ENCODE measurements at regions not wholly inside any gene's neighbourhood (a gene's known extent, or its start where the extent isn't known, plus 50 kb on each side); places are given as distances from the start of the nearest gene placed in this dataset.

DNA sequence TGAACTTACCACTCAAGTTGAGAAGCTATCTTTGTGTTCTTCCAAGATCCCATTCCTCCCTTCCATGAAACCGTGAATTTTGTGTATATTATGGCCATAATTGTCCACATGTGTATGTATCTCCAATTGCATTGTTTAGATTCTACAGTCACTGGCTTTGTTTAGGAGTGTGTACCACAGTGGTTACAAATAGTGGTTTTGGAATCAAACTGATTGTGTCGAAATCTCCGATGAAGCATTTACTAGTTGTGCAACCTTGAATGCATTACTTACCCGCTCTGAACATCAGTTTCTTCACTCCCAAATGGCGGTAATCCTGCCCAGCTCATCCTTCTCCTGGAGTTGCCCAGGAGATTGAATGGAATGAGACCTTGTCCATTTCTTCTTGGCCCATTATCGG lies 145.0 kb upstream of the ZNF32 start:
- peak; percentile 53 for DNase-seq

DNA sequence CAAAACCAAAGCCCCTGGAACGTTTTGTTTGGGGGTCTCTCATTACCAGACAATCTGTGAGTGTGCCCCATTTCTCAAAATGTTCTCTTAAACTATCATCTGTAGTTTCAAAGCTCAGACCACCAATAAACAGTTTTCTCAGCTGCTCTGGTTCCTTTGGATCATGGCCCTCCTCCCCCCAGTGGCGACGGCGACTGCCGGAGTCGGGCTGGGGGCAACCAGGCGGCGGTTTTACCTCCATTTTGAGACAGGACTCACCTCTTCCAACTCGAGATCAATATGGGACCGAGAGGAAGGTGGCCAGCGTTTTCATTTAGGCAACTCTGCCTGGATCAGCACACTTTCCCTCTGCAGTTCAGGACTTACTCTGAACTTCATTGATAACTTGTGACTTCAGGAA lies 141.5 kb upstream of the ZNF32 start:
- no peak for DNase-seq

DNA sequence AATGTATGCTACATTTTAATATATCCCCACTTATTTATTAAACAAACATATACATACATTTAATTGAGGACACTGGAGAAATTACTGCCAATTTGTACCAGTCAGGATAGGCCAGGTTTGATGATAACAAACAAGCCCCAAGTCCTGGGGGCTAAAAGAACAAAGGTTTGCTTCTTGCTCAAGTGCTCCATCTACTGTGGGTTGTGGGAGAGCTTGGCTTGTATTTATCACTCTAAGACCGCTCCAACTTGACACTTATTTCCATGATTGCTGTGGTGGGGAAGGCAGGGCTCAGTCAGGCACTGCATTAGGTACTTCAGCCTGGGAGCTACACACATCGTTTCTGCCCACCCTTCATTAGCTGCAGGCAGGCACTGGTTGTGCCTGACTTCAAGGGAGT lies 136.6 kb upstream of the ZNF32 start:
- DNase-seq, result no peak

DNA sequence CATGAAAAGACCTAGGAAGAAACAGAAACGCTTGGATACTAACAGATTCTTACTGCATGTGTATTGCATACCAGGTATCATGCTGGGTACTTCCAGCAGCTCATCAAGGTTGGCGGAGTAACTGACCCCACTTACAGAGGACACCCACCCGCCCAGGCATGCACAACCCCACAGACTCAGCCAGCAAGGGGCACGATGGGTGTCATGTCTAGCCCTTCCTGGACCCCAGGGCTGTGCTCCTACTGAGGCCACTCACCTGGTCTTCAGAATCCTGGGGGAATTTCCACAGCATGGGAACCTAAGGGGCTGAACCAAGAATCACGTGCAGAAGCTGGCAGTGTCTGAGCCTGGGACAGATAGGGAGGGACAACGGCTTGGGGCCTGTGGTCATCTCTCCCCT lies 134.1 kb upstream of the ZNF32 start:
- DNase-seq, result no peak

DNA sequence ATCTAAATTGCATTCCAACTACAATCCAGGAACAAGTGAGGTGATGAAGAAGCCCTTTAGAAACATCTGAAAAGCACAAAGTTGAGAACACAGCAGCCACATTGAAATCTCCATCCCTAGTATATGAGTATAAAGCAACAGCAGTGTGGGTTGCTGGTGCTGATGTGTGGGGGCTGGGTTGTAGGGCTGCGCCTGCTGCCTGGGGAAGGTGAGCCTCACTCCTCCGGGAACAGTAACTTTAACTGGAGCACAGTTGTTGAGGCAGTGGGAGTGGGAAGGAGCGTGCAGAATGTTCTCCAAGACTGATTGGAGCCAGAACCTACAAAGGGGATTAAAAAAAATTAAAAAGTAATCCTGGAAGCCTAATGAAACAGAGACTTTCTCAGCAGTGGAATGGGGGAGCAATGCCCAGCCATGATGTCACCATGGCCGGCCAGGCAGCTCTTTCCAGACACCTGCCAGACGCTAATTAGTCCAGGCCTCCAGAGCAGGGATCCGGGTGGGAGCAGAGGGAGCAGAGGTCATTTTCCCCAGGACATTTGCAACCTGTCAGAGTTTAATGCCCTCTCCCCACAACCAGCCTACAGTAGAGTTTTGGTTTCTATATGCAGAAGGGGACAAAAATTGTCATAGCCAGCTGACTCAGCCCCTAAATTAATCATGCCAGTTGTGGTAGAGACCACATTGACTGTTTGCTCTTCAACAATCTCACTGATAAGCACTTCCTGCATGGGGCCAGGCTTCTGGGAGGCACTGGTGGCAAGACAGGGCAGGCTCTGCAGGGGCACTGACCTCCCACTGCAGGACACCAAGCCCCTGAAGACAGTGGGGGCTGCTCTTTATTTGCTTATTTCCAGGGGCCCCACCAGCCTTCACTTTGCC lies 133.0 kb upstream of the ZNF32 start:
- DNase-seq, result no peak

DNA sequence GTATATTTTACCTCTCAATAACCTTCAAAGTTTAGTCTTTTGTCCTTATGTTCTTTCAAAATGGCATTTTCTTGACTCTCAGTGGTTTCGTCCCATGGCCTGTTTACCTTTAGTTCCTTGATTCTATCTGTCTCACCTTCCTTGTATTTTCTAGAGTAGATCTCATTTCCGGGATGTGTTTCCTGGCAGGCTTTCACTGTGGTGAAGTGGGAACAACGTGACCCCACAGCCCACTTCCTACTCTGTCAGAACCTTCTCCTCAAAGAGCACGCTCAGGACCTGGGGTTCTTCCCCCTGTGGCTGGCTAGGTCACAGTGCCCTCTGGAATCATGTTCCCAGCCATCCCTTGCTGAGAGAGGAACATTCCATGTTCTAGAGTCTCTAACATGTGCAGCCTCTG lies 129.9 kb upstream of the ZNF32 start:
- no peak for DNase-seq

DNA sequence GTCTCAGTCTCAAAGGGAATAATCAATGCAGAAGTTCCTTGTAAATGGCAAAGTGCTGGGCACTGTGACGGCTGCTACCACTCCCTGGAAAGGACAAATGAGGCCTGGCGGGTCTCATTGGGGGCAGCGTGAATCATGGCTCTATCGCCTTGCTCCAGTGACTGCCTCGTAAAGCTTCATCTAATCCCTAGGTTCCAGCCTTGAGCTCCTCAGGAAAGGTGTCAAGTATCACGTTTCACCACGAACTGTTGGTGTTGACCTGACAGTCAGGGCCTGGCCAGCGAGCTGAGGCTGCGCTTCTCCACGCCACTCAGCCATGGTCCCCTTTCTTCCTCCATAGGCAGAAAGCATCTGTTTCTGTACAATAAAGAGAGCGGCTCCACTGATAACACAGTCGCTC lies 126.7 kb upstream of the ZNF32 start:
- no peak for DNase-seq

DNA sequence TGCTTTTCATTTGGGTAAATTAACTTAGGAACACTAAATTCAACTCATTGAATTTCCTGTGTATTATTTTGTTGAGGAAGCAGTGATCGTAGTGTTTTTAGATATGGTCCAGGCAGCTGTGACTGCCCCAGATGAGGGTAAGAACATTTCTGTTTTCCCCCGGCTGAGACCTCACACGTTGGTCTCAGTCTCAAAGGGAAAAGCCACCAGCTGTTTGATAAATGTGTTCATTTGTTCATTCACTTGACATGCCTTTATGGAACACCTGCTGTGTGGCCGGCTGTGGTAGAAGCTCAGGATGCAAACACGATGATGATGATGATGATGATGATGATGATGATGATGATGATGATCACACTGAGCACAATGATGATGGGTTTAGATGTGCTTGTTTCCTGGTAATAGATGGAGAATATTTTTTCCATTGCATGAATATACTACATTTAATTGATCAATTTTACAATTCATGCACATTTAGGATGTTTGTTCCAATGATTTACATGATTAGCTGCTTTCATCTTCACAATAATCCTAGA lies 125.6 kb upstream of the ZNF32 start:
- no peak for DNase-seq

DNA sequence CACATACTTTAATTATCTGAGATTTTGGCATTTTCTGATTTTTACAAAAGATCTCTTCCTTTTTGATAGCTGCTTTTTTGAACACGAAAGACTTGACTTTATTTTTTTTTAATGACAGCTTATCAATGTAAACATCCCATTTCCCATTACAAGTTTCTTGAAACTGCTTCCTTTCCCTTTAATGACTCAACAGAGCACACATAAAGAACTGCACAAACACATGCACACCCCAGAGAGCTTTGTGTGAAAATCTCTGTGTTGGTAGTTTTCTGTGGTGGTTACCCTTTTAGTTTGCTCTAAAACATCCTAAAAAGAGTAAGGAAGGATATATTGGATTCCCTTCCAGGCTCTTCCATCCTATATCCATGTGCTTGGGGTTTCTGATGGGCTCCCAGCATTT lies 125.1 kb upstream of the ZNF32 start:
- DNase-seq, result no peak

DNA sequence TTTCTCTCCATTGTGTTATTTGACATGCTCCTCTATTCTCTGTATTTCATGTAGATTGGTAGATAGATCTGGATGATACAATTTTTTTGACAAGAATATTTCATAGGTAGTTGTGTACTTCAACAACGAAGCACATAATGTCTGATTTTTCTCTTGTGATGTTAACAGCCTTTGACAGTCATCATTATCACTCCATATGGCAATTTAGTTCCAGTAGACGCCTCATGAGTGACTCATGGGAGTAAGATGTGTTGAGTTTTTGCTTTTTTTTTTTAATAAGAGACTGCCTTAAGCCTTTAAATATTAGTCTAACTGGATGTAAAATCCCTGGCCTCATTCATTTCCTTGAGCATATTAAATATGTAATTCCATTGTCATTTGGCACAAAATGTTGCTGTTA lies 123.5 kb upstream of the ZNF32 start:
- DNase-seq, result no peak

DNA sequence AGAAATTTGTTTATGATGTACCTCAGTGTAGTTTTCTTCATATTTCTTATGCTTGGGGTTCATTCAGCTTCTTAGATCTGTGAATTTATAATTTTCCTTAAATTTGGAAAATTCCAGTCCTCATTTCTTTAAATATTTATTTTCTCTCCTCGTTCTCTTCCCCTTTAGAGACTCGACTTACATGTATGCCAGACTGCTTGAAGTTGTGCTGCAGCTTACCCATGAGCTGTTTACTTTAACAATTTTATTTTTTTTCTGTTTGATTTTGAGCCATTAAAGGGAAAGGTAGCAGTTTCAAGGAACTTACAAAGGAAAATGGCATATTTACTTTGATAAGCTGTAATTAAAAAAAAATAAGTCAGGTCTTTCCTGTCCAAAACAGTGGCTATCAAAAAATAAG lies 123.0 kb upstream of the ZNF32 start:
- DNase-seq, result no peak

DNA sequence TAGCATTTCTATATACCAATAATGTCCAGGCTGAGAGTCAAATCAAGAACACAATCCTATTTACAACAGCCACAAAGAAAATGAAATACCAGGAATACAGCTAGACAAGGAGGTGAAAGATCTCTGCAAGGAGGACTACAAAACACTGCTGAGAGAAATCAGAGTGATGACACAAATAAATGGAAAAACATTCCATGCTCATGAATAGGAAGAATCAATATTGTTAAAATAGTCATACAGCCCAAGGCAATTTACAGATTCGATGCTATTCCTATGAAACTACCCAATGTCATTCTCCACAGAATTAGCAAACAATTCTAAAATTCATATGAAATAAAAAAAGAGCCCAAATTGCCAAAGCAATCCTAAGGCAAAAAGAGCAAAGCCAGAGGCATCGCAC lies 116.8 kb upstream of the ZNF32 start:
- DNase-seq, result no peak

DNA sequence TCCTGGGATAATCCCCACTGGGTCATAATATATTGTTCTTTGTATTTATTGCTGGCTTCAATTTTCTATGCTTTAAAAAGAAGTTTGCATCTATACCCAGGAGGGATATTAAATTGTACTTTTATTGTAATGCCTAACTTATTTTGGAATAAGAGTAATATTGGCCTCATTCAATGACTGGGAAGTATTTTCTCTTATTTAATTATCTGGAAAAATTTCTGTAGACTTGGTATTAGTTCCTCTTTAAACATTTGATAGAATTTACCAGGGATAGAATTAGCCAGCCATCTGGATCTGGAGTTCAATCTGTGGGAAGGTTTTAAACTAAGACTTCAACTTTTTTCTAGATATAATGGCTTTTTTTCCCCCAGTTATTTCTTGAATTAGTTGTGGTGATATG lies 115.2 kb upstream of the ZNF32 start:
- no peak for DNase-seq

DNA sequence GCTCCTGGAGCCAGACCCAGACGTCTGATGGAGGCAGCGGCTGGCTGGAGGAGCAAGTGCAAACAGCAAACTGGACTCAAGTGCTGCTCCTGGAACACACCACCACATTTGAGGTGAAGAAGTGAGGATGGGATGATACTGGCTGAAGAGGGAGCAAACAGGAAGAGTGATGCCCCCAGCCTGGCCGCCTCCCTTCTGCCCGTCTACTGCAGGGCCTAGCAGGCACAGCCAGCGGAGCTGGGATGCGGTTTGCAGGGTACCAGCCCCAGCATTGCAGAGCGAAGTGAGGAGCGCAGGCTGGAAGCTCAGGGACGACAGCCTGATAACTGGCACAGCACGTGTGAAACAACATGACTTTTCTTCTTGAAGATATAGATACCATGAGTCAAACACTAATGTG lies 111.8 kb upstream of the ZNF32 start:
- DNase-seq, result no peak

DNA sequence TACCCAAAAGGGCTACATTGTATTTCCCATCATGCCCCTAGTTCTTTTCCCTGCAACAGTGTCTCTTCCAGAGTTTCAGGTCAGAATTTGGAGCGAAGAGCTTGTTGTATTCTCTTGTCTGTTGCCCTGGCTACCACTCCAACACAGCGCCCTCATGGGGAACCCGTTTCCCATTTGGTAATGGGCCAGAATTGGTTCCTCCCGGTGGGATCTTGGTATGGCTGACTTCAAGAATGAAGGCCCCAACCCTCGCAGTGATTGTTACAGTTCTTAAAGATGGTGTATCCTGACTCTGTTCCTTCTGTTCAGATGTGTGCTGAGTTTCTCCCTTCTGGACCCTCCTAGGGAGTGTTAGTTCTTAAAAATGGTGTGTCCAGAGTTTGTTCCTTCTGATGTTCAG lies 110.5 kb upstream of the ZNF32 start:
- no peak for DNase-seq

DNA sequence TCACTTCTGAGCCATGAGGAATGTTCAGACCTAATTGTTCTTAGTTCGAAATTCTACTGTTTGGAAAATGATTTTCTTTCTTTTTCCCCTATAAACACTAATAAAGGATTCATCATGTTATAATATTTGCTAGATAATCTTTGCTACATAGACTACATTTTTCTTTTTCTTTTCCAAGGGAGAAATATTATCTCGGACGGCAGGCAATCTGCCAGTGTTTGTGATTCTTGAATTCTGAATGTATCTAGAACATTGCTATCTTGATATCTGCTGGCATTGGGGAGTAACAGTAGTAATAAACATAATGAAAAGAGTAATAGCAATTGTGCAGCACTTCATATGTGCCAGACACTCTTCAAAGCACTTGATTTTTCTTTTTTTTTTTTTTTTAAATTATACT lies 107.7 kb upstream of the ZNF32 start:
- no peak for DNase-seq

DNA sequence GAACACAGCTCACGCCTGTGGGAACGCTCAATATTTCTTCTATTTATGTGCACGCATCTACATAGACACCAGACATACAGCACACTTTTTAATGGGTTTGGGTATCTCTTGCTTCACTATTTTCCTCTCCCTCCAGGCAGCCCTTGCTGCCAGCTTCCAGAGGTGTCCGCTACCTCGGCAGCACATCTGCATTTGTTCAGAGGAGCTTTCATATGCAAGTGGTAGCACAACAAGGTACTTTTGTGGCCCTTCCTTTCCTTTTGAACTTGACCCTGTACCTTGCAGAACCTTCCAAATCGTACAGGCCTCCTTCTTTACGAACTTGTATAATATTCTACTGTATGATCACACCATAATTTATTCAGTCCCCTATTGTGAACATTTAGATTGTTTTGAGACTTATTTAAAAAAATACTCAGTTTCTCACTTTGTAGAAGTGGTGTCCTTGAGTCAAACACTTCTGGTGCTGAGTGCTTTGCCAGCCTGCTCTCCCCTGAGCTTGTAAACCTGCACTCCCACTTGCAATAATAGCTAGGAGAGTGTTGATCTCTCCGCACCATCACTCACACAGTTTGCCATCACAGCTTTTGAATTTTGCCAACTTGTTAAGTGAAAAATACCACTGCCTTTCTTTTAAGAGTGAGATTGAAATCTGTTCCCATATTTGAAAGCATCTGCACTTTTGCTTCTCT lies 106.0 kb upstream of the ZNF32 start:
- DNase-seq, result no peak

DNA sequence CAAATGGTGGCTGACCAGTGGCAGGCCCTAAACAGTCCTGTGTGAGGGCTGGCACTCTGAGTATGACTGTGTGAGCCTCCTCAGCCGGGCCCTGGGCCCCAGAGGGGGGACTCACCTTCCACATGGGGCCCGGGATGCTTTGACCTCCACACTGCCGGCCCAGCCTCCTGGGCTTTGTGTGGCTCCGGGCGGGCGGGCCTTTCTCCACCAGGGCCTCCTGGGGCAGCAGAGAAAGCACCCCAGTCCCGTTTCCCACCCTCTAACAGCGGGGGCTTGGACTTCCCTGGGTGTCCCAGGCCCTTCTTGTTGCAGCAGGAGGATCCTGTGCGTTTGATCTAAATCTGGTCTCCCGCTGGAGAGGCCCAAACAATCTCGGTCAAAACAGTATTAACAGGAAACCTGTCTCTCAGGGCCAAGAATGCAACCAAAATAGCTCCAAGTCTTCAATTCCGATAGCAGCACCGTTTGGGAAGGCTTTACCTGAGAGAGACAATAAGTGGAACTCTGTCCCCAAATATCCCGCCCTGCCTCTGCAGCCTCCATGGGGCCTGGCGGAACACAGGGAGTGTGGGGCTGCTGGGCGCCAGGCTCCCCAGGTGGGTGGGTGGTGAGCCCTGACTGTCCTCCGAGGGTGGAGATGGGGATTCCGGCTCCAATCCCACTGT lies 104.8 kb upstream of the ZNF32 start:
- DNase-seq, result no peak

DNA sequence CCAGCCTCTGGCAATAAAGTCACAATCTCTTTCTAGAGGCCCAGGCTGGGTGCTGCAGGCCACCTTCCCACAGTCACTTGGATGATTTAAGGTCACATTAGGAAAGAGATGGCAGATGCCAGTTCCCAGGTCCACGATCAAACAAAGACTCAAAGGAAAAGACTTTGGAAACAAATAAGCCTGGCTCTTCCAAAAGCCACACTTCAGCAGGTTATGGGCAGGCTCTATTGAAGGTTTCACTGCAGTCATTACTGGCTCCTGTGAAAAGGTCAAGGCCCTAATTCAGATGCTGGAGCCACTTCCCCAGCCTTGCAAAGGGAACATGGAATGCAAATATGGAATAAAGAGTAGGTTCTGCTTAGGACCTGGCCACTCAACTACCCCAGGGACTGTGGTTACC lies 104.0 kb upstream of the ZNF32 start:
- no peak for DNase-seq

DNA sequence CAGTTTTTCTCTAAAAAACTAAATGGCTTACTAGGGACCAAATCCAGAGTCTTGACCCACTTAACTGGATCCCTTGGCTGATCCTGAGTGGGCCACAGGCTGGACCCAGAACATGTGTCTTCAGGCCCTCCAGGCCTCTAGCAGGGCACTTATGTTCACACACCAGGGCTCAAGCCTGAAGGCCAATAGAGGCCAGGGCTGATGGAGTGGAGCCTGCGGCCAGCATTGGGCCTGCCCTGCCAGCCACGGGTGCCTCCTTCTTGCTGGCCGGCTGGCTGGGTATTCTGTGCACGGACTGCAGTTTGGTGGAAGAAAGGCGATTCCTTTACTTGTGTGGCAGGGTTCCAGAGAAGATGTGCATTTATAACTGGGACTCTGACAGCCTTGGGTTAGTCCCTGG lies 103.0 kb upstream of the ZNF32 start:
- DNase-seq, result no peak

DNA sequence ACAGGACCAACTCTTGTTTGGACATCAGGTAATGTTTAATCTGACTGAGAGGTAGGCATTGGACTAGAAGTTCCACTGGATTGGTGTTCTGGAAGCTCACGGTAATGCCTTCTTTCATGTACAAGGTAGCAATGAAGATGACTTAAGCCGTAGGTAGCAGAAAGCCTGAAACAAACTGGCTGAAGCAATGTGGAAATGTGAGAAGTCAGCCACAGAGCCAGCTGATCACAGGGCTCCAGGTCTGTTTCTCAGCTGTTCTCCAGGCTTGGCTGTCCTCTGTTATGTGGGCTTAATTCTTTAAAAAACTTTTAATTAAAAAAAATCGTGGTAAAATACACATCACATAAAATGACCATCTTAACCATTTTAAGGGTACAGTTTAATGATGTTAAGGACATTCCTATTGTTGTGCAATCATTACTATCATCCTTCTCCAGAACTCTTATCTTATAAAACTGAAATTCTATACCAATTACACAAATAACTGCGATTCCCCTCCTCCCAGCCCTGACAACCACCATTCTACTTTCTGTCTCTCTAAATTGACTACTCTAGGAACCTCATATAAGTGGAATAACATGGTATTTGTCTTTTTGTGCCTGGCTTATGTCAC lies 101.4 kb upstream of the ZNF32 start:
- DNase-seq, result no peak

DNA sequence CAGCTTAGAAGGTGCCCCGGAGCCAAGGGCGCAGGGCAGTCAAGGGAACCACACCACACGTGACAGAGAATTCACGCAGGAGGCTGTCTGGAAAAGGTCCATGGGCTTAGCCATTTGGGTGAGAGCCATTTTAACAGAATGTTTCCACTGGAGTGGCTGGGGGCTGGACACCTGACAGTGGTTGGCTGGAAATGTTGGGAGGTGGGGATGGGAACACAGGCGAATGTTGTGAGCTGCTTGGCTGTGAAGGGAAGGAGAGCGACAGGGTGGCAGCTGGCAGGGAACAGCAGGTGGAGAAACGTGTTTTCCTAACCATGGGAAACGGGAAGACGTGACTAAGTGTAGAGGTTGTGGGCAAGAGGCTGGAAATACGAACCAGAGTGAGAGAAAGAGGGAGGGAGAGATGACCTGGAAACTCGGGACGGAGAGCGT lies 100.5 kb upstream of the ZNF32 start:
- DNase-seq, result no peak
